Transverse colon (tissue), 4 donors: ENCODE measurements at regions not wholly inside any gene's neighbourhood (a gene's known extent, or its start where the extent isn't known, plus 50 kb on each side); places are given as distances from the start of the nearest gene placed in this dataset.

Experiments
- DNase-seq: peaks from one replicate; pipeline ENCODE4 v3.0.0-alpha.2; 2019
- H3K27ac ChIP-seq, 4 donors: fragments of 200-600 bp; sonication (generic); 2 replicates each; pipeline ENCODE4 v1.5.1; 2016 to 2018; ENCODE audit warnings: inconsistent platforms in 4 of 4
- H3K27me3 ChIP-seq: fragments of 200-600 bp; sonication (generic); 2 replicates; pipeline ENCODE4 v1.5.1; 2017; ENCODE audit warnings: inconsistent platforms
- H3K36me3 ChIP-seq, 4 donors: fragments of 200-600 bp; sonication (generic); 2 replicates each; pipeline ENCODE4 v1.5.1; 2017 to 2019; ENCODE audit warnings: inconsistent platforms in 4 of 4
- H3K4me1 ChIP-seq, 4 donors: fragments of 200-600 bp; sonication (generic); 2 replicates each; pipeline ENCODE4 v1.5.1; 2017 to 2020; ENCODE audit warnings: inconsistent platforms in 4 of 4
- H3K4me3 ChIP-seq, 4 donors: fragments of 200-600 bp; sonication (generic); 1 replicate in 1 of 4; 2 replicates in 3 of 4; pipeline versions ENCODE4 v1.5.1 to v1.6.1; 2017 to 2019; ENCODE audit warnings: inconsistent platforms in 4 of 4
- H3K9me3 ChIP-seq, 2 donors: fragments of 200-600 bp; sonication (generic); 2 replicates each; pipeline ENCODE4 v1.5.1; 2017 to 2019; ENCODE audit warnings: inconsistent platforms in 2 of 2
- EP300 ChIP-seq: sonication (generic); formaldehyde crosslinking; IDR thresholded peaks from one replicate; pipeline ENCODE4 v1.6.1; 2017; ENCODE audit warnings: antibody characterized with exemption, low read depth
- POLR2A ChIP-seq: fragments of 450-650 bp; IDR thresholded peaks from one replicate; pipeline ENCODE4 v1.6.1; 2016; ENCODE audit warnings: antibody characterized with exemption, mild to moderate bottlenecking, moderate library complexity
- POLR2AphosphoS5 ChIP-seq, 3 donors: sonication (generic); formaldehyde crosslinking; IDR thresholded peaks; one replicate each; pipeline ENCODE4 v1.6.1; 2016; ENCODE audit warnings: antibody characterized with exemption in 3 of 3
- WGBS, 2 donors: methylation state at CpG; one replicate each; pipeline ENCODE4 v1.1.5; 2018; ENCODE audit warnings: low coverage in 1 of 2; 5-methylcytosine and 5-hydroxymethylcytosine counted together
- in situ Hi-C, 4 donors: fragments of 200-750 bp; cut with MboI; loops; one replicate each; pipeline versions ENCODE4 v1.15.0 to v1.15.1; 2017; ENCODE audit warnings: low sequenced_read_pairs in 3 of 4, low pct_ligation_motif_present in 1 of 4, low pct_unique_long_range_greater_than_20kb in 1 of 4
- intact Hi-C: fragments of 100-400 bp; cut with DNase I; formaldehyde crosslinking; loops from one replicate; pipeline ENCODE4 v1.15.1; 2023; ENCODE audit warnings: low total_unique reads
- TF ChIP-seq, protein P1 (sequence below), 5 experiments: fragments of 200-600 bp in 3 of 5; fragments of 450-650 bp in 2 of 5; sonication (generic) in 3 of 5; IDR thresholded peaks; 1 replicate in 2 of 5; 2 replicates in 3 of 5; pipeline ENCODE4 v1.5.1; 2016 to 2017; ENCODE audit warnings: antibody characterized with exemption in 5 of 5, inconsistent platforms in 3 of 5, mild to moderate bottlenecking in 2 of 5, moderate library complexity in 1 of 5

DNA sequence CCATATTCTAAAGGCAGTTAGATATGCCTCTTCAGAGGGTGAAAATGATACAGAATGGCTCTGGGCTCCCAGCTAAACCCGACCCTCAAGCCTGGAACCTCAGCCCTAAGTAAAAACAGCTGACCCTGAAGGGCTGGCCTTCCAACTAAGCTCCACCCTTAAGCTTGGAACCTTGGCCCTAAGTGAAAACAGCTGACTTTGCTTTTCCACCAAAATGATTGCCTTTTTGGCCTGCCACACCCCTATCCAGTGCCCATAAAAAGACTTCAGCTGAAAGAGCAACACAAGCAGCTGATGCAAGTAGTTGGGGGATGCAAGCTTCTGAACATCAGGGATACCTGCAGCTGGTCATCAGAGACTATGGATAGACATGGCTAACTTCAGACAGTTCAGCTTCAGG lies 647.4 kb upstream of the SGCD start:
- 62% methylated on average over 1 of the region's 1 CpG; no CpG with 5 or more reads in 1 of the 2 donors for WGBS, 2 donors

DNA sequence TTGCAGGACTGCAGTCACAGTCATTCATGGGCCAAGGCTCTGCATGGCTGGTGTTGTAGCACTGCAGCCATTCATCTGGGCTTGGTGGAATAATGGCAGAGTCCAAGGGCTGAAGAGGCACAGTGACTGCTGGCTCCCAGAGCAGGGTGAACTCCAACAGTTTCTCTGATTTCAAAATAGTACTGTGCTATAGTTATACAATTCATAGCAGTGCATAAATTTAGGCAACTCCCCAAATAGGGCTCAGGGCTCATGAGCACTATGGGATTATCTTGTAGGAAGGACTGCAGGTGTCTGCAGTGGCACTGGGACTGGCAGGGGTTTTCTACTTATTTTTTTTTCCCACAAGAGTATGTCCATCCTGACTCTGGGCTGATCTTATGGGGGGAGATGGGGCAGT lies 642.5 kb upstream of the SGCD start:
- Histone ChIP-seq H3K9me3 (no peaks in the 10 kb centered on the region), H3K36me3 (no peaks in the 10 kb centered on the region), H3K4me3 (no peak overlapping the region), H3K4me1 (no peaks in the 10 kb centered on the region), H3K27me3 (no peaks in the 10 kb centered on the region), H3K27ac (no peak overlapping the region)
- intact Hi-C loops, result no loop called here
- TF ChIP-seq, protein P1, sequence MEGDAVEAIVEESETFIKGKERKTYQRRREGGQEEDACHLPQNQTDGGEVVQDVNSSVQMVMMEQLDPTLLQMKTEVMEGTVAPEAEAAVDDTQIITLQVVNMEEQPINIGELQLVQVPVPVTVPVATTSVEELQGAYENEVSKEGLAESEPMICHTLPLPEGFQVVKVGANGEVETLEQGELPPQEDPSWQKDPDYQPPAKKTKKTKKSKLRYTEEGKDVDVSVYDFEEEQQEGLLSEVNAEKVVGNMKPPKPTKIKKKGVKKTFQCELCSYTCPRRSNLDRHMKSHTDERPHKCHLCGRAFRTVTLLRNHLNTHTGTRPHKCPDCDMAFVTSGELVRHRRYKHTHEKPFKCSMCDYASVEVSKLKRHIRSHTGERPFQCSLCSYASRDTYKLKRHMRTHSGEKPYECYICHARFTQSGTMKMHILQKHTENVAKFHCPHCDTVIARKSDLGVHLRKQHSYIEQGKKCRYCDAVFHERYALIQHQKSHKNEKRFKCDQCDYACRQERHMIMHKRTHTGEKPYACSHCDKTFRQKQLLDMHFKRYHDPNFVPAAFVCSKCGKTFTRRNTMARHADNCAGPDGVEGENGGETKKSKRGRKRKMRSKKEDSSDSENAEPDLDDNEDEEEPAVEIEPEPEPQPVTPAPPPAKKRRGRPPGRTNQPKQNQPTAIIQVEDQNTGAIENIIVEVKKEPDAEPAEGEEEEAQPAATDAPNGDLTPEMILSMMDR (IDR thresholded peaks at IDR 0.05), result no peak
- TF ChIP-seq POLR2A, result no peak
- no peak for TF ChIP-seq POLR2AphosphoS5 (IDR thresholded peaks at IDR 0.05)
- no peak for TF ChIP-seq EP300
- no peak for DNase-seq
- in situ Hi-C loops, result no loop called here

More for the DNA sequence above, 647.4 kb upstream of the SGCD start:
- H3K36me3 ChIP-seq, result no peaks in the 10 kb centered on the region
- intact Hi-C loops, result no loop called here
- no peaks in the 10 kb centered on the region for H3K9me3 ChIP-seq
- H3K4me3 ChIP-seq, result no peak overlapping the region
- no peaks in the 10 kb centered on the region for H3K4me1 ChIP-seq
- no peaks in the 10 kb centered on the region for H3K27me3 ChIP-seq
- in situ Hi-C loops, result no loop called here
- no peak for DNase-seq
- TF ChIP-seq EP300 (no peak), POLR2AphosphoS5 (IDR thresholded peaks at IDR 0.05) (no peak), POLR2A (no peak)
- TF ChIP-seq, protein P1 (IDR thresholded peaks at IDR 0.05), result no peak
- no peak overlapping the region for H3K27ac ChIP-seq

DNA sequence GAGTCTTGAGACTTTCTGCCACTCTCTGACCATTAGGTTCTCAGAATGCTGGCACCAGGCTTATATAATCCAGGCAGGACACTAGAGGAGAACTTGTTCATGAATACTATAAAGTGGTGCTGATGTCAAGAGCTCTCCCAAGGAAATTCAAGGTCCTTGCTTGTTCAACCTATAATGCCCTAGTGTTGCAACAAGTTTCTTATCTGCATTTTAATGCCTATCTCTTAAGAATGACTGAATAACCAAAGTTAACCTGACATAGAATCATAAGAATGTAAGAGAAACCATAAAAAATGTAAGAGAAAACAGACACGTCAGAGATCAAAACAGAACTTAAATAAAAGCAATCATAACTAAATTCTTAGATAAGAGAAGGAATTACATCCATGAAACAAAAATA lies 640.8 kb upstream of the SGCD start:
- DNase-seq, result no peak
- Histone ChIP-seq H3K27ac (no peak overlapping the region), H3K9me3 (no peaks in the 10 kb centered on the region), H3K4me1 (no peaks in the 10 kb centered on the region), H3K36me3 (no peaks in the 10 kb centered on the region), H3K27me3 (no peaks in the 10 kb centered on the region), H3K4me3 (no peak overlapping the region)
- in situ Hi-C loops (no loop called here), intact Hi-C loops (no loop called here)
- 25 to 53% methylated on average over 1 of the region's 1 CpG for WGBS, 2 donors
- TF ChIP-seq EP300 (no peak), POLR2AphosphoS5 (IDR thresholded peaks at IDR 0.05) (no peak), POLR2A (no peak)
- TF ChIP-seq, protein P1 (IDR thresholded peaks at IDR 0.05), result no peak

DNA sequence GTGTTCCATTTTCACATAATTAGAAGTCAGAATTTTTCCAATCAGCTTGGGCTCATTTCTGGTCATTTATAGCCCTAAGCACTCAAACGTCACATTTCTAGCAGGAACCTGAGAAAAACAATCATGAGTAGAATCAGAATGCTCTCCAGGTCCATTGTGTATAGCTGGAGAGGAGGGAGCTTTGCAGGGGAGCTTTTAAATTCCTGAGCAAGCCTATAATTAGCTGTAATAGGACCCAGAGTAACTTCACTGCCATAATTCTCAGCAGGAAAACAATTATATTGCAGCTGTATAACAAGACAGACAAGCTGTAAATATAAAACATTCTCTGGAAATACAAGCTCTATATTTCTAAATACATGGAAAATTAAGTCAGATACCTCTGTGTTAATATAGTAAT lies 637.6 kb upstream of the SGCD start:
- Histone ChIP-seq H3K9me3 (no peaks in the 10 kb centered on the region), H3K27ac (no peak overlapping the region), H3K36me3 (no peaks in the 10 kb centered on the region), H3K27me3 (no peaks in the 10 kb centered on the region), H3K4me1 (no peaks in the 10 kb centered on the region), H3K4me3 (no peak overlapping the region)
- TF ChIP-seq, protein P1 (IDR thresholded peaks at IDR 0.05), result no peak
- no peak for TF ChIP-seq POLR2A
- TF ChIP-seq POLR2AphosphoS5 (IDR thresholded peaks at IDR 0.05), result no peak
- no peak for TF ChIP-seq EP300
- 0 to 12% methylated on average over 1 of the region's 1 CpG for WGBS, 2 donors
- intact Hi-C loops, result no loop called here
- in situ Hi-C loops, result no loop called here
- no peak for DNase-seq
